Tibial artery (tissue), 4 donors: ENCODE measurements at regions not wholly inside any gene's neighbourhood (a gene's known extent, or its start where the extent isn't known, plus 50 kb on each side); places are given as distances from the start of the nearest gene placed in this dataset.

ENCODE experiments used
- DNase-seq, 2 donors: peaks; one replicate each; pipeline ENCODE4 v3.0.0-alpha.2; 2019
- H3K27ac ChIP-seq, 2 donors: fragments of 200-600 bp; sonication (generic) in 1 of 2; 1 replicate in 1 of 2; 2 replicates in 1 of 2; pipeline ENCODE4 v1.5.1; 2018 to 2019; ENCODE audit warnings: mild to moderate bottlenecking in 1 of 2
- H3K27me3 ChIP-seq, 2 donors: fragments of 200-600 bp; sonication (generic) in 1 of 2; one replicate each; pipeline versions ENCODE4 v1.5.1 to v1.6.0; 2016 to 2019
- H3K36me3 ChIP-seq, 3 donors: fragments of 200-600 bp; sonication (generic) in 2 of 3; one replicate each; pipeline ENCODE4 v1.5.1; 2016 to 2019; ENCODE audit warnings: mild to moderate bottlenecking in 2 of 3
- H3K4me1 ChIP-seq, 4 donors: fragments of 200-600 bp; sonication (generic) in 2 of 4; 1 replicate in 3 of 4; 2 replicates in 1 of 4; pipeline ENCODE4 v1.5.1; 2016 to 2019
- H3K4me3 ChIP-seq, 2 donors: fragments of 200-600 bp; sonication (generic) in 1 of 2; 1 replicate in 1 of 2; 2 replicates in 1 of 2; pipeline ENCODE4 v1.5.1; 2018 to 2019; ENCODE audit warnings: mild to moderate bottlenecking in 2 of 2
- H3K9me3 ChIP-seq, 3 donors: fragments of 200-600 bp; sonication (generic) in 1 of 3; one replicate each; pipeline ENCODE4 v1.5.1; 2016 to 2019
- CTCF ChIP-seq, 2 experiments: fragments of 200-600 bp in 1 of 2; fragments of 450-650 bp in 1 of 2; IDR thresholded peaks; one replicate each; pipeline ENCODE4 v1.5.1; 2017 to 2019; ENCODE audit warnings: antibody characterized with exemption in 2 of 2, mild to moderate bottlenecking in 1 of 2, moderate library complexity in 1 of 2
- intact Hi-C: fragments of 100-400 bp; cut with DNase I; formaldehyde crosslinking; loops from one replicate; pipeline ENCODE4 v1.15.0; 2023; ENCODE audit warnings: low total_unique reads

GRCh38 chr4:179977378-179977777, 2265.8 kb upstream of the TENM3 start:
- H3K9me3 ChIP-seq: no peaks in the 10 kb centered on the region
- H3K27ac ChIP-seq: no peak overlapping the region
- H3K27me3 ChIP-seq: no peaks in the 10 kb centered on the region
- DNase-seq: no peak
- TF ChIP-seq CTCF (IDR thresholded peaks at IDR 0.05): no peak
- intact Hi-C loops: no loop called here
- no peaks in the 10 kb centered on the region for H3K4me1 ChIP-seq
- H3K4me3 ChIP-seq: no peak overlapping the region
- H3K36me3 ChIP-seq: no peaks in the 10 kb centered on the region

GRCh38 chr4:179981161-179981560, 2262.0 kb upstream of the TENM3 start:
- Histone ChIP-seq H3K36me3 (no peaks in the 10 kb centered on the region), H3K27me3 (no peaks in the 10 kb centered on the region), H3K4me3 (no peak overlapping the region), H3K9me3 (no peaks in the 10 kb centered on the region), H3K4me1 (no peaks in the 10 kb centered on the region), H3K27ac (no peak overlapping the region)
- intact Hi-C loops: no loop called here
- no peak for TF ChIP-seq CTCF (IDR thresholded peaks at IDR 0.05)
- DNase-seq: no peak

GRCh38 chr4:179989975-179990374, 2253.2 kb upstream of the TENM3 start:
- Histone ChIP-seq H3K27ac (no peak overlapping the region), H3K27me3 (no peaks in the 10 kb centered on the region), H3K4me3 (no peak overlapping the region), H3K4me1 (no peaks in the 10 kb centered on the region), H3K9me3 (no peaks in the 10 kb centered on the region), H3K36me3 (no peaks in the 10 kb centered on the region)
- intact Hi-C loops: no loop called here
- no peak for DNase-seq
- no peak for TF ChIP-seq CTCF (IDR thresholded peaks at IDR 0.05)

- H3K9me3 ChIP-seq: no peaks in the 10 kb centered on the region
- DNase-seq: no peak
- no peak for TF ChIP-seq CTCF (IDR thresholded peaks at IDR 0.05)
- intact Hi-C loops: no loop called here
- no peaks in the 10 kb centered on the region for H3K36me3 ChIP-seq
- no peaks in the 10 kb centered on the region for H3K4me1 ChIP-seq
- no peak overlapping the region for H3K4me3 ChIP-seq
- H3K27ac ChIP-seq: no peak overlapping the region
- no peaks in the 10 kb centered on the region for H3K27me3 ChIP-seq
Measured at GRCh38 chr4:180009316-180009715, 2233.9 kb upstream of the TENM3 start.

GRCh38 chr4:180028682-180029081, 2214.5 kb upstream of the TENM3 start:
- H3K27me3 ChIP-seq: no peaks in the 10 kb centered on the region
- no peaks in the 10 kb centered on the region for H3K4me1 ChIP-seq
- no peak for DNase-seq
- TF ChIP-seq CTCF (IDR thresholded peaks at IDR 0.05): no peak
- intact Hi-C loops: no loop called here
- H3K27ac ChIP-seq: no peak overlapping the region
- no peak overlapping the region for H3K4me3 ChIP-seq
- H3K36me3 ChIP-seq: no peaks in the 10 kb centered on the region
- H3K9me3 ChIP-seq: no peaks in the 10 kb centered on the region

DNA sequence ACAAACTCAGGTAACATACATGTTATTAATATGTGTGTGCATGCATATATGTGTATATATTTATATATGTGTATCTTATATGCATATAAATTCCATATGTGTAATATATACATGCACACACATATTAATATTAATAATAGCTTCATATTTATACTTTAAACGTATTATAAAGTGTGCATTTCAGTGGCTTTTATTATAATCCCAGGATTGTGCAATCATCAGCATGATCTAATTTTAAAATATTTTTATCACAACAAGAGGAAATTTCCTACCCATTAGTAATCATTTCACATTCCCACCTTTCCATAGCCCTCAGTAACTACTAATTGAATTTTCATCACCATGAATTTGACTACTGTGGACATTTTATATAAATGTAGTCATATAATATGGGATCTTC, 2211.9 kb upstream of the TENM3 start:
- H3K4me3 ChIP-seq: no peak overlapping the region
- no peak for TF ChIP-seq CTCF (IDR thresholded peaks at IDR 0.05)
- no peaks in the 10 kb centered on the region for H3K27me3 ChIP-seq
- intact Hi-C loops: no loop called here
- no peaks in the 10 kb centered on the region for H3K36me3 ChIP-seq
- no peak for DNase-seq
- no peaks in the 10 kb centered on the region for H3K9me3 ChIP-seq
- H3K4me1 ChIP-seq: no peaks in the 10 kb centered on the region
- no peak overlapping the region for H3K27ac ChIP-seq
